GM12865 (cell line): ENCODE measurements at regions not wholly inside any gene's neighbourhood (a gene's known extent, or its start where the extent isn't known, plus 50 kb on each side); places are given as distances from the start of the nearest gene placed in this dataset.

Experiments
- DNase-seq: peaks from one replicate; pipeline ENCODE4 v3.0.0; 2010; ENCODE audit warnings: low read depth
- H3K4me3 ChIP-seq: 2 replicates; pipeline ENCODE4 v1.5.1; 2011; ENCODE audit warnings: mild to moderate bottlenecking, low read depth, low read length, control low read depth
- CTCF ChIP-seq: IDR thresholded peaks from 2 replicates; pipeline ENCODE4 v1.5.1; 2011; ENCODE audit warnings: low read length, control low read depth, low read depth, inconsistent platforms; ENCODE audit not compliant: insufficient read depth; ENCODE audit errors: missing control alignments

DNA sequence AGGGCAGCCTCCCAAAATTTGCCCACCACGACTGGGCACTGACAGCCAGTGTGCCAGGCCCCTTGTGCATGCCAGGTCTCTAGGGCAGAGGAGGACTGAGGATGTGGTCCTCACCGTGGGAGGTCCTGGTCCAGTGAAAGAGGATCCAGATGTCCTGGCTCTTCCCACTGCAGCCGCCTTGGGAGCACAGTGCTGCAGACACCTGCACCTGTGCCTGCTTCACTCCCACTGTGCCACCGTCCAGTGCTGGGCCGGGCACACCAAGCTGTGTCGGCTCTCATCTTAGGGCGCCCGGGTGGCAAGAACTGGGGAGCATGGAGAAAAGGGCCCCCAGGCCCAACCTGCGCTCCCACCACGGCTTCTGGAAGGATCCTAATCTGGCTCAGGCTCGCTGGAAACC is 1147.1 kb downstream of the BRD1 start:
- no peak for TF ChIP-seq CTCF
- no peak overlapping the region for H3K4me3 ChIP-seq
- DNase-seq = no peak

- no peak for TF ChIP-seq CTCF
- H3K4me3 ChIP-seq = no peak overlapping the region
- DNase-seq = no peak
Measured at GRCh38 chr22:48679656-48680555, 1147.8 kb downstream of the BRD1 start.

GRCh38 chr22:48678171-48679135 is 1149.2 kb downstream of the BRD1 start:
- DNase-seq = no peak
- no peak for TF ChIP-seq CTCF

DNA sequence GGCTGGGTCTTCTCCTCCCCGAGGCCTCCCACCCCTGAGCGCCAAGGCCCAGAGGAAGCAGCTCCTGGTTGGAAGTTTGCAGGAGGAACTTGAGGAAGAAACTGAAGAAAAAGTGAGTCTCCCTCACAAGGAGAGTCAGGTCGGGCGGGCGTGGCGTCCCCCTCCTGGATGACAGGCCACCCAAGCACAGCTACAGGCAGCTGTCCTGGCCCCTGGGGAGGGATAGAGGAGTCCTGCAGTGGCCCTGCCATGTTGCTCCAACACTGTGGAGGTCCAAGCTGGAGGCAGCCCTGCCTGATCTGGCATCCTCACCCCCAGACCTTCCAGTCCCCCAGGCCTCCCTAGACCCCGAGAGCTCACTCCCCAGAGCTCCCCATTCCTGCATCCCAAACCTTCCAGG is 1150.1 kb downstream of the BRD1 start:
- no peak for TF ChIP-seq CTCF
- no peak overlapping the region for H3K4me3 ChIP-seq

More at GRCh38 chr22:48678171-48679135, 1149.2 kb downstream of the BRD1 start:
- no peak overlapping the region for H3K4me3 ChIP-seq

DNA sequence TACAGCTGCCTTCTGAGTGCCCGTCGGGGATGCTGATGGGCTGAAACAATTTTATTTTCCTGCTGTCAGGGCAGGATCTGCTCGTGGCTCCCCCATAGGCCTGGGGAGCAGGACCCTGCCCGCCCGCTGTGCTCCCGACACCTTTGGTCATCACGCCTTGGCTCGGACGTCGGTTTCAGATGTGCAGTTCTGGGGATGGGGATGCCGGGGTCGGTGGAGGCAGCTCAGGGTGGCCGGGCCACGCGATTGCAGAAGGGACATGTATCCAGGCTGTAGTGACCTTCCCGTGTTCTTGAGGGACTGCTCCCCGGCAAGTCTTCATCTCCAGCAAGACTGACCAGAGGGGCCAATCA is 1150.5 kb downstream of the BRD1 start:
- no peak for DNase-seq
- no peak overlapping the region for H3K4me3 ChIP-seq
- no peak for TF ChIP-seq CTCF

More for the DNA sequence above, 1150.1 kb downstream of the BRD1 start:
- no peak for DNase-seq

DNA sequence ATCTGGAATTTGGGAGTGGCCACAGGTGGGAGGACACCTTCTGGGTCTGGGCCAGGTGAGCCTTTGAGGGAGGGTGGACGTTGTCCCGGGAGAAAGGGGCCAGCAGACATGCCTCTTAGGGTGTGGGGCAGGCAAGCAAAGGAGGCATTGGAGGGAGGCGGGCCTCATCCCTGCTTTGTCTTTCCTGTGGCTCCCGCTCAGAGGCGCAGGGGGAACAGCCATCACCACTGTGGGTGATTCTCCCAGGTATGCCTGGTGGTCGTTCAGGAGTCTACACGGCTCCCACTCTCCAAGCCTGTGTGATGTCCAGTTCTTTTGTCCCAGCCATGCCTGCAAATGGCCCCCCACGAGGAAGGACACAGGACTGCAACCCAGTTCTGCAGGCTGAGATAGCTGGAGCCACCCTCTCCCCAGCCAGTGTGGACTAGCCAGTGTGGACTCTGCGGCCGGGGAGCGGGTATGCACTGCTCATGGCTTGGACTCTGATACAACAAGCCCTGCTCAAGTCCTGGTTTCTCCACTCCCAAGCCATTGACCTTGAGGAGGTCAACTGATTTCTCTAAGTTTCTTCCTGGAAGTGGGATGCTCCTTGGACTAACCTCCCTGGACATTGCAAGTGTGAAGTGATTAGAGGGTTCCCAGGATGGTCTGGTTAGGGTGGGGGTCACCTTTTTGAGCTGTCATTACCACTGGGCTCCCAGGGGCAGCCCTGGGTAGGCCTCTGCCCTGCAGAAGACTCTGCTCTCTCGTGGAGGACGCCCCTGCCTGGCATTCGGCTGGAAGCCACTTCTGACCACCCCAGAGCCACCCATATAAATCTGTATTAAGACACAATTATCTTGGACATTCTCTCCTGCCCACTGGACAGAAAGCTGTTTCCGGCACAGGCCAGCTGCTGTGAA is 1151.2 kb downstream of the BRD1 start:
- no peak overlapping the region for H3K4me3 ChIP-seq

More for the DNA sequence above, 1151.2 kb downstream of the BRD1 start:
- TF ChIP-seq CTCF = no peak
- DNase-seq = no peak
